GM18520 (cell line): ENCODE measurements at regions not wholly inside any gene's neighbourhood (a gene's known extent, or its start where the extent isn't known, plus 50 kb on each side); places are given as distances from the start of the nearest gene placed in this dataset.

ENCODE experiments used
- ATAC-seq: cut with Tn5 transposase; IDR thresholded peaks from one replicate; pipeline ENCODE4 v1.9.1; 2021; ENCODE audit not compliant: unreplicated experiment

DNA sequence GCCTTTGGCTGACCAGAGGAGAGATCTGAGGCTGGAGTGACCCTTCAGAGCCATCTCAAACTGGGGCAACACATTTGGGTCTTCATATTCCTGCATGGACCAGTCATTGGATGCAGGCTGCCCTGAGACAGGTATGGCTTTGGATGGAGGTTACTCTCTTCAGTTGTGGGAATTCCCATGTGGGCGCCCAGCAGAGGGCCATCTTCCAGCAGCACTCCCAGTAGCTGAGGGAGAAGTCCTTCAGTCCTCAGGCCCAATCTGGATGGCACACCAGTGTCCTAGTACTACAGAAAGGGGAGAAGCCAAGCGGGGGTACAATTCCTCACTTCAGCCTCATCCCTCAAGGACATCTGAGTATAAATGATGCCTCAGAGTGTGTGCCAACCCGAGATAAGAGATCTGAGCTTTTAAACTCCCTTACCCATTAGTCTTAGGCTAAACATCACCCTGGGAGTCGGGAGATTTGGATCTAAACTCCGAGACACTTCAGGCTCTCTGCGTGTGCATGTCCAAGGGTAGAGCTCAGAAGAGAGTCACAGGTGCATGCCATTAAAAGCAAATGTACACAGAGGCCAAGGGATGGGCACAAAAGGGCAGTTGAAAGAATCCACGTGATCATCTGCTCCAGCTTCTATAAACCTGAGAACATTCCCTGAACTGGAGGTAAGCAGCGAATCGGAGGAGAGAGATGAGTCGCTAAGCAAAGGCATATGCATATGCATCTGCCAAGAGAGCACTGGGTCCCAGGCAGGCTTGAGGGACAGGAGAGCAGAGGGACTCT lies 204.6 kb downstream of the CD83 start:
- ATAC-seq, result no peak

DNA sequence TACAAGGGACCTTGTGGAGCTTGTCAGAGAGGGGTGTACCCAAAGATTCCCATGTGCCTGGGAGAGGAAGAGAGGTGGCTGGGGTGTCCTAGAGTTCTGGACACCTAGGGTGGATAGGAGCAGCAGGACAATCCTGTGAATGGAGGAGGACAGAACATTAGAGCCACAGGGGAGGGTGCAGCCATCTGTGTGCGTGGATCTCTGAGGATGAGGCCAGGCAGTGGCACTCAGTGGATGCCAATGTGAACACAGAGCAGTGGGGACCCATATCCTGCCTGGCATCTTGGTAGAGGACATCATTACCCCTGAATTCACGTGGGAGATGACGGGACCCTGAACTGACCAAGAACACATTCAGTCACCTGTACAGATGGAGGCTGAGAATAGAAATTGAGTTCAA lies 205.3 kb downstream of the CD83 start:
- no peak for ATAC-seq

DNA sequence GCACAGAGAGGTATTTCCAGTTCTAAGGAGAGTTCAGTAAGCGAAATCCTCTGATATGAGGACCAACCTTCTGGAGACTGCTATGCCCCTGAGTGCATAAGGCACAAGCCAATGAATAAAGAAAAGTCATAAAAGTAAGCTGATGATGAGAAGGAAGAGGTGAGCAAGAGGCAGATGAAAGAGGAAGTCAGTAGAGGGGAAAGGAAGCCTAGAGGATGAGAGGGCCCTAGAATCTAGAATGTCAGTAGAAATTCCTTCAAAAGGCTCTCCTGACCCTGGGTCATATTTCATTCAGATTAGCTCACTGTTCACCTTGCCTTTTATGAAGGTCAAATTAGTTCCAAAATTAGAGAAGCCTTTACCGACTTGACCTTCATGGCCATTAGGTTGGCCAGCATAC lies 209.2 kb downstream of the CD83 start:
- no peak for ATAC-seq

GRCh38 chr6:14328163-14328562 lies 210.6 kb downstream of the CD83 start:
- ATAC-seq, result no peak

DNA sequence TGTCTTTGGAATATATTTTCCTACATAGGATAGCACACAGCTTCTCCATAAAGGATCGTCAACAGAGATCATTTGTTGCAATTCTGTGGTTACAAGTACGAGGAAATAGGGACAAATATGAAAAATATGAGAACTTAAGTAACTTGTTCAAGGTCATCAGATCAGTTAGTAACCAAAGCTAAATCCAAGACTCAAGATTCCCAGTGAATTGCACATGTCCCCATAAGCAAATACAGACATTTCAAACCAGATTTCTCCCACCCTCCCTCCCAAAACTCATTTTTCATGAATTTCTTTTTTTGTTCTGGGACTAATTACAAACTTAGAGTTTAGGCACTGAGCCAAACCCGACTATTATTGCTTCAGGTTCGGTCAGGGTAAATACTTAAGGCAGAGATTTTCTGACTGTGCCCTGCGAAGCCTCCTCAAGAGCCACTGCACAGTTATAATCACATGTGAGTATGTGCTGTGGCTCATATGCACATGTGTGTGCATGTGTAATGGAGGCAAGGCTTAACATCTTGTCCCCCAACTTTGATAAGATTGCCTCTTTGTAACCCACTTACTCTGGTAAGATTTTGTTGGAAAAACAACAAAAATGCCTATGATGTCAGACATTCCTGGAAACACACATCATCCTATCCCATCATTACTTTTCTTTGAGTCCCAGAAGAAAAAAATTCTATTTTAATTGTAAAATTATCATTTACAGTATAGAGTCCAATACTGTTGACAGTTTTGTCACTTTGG lies 216.2 kb downstream of the CD83 start:
- ATAC-seq, result no peak

GRCh38 chr6:14335071-14335470 lies 217.5 kb downstream of the CD83 start:
- ATAC-seq, result no peak

- ATAC-seq, result no peak
Measured at GRCh38 chr6:14337152-14337551, 219.6 kb downstream of the CD83 start.

- no peak for ATAC-seq
Measured at GRCh38 chr6:14339172-14339571, 221.6 kb downstream of the CD83 start.

GRCh38 chr6:14339711-14340584 lies 222.4 kb downstream of the CD83 start:
- ATAC-seq, result no peak

- ATAC-seq, result no peak
Measured at GRCh38 chr6:14344486-14344885, 226.9 kb downstream of the CD83 start.

- no peak for ATAC-seq
Measured at GRCh38 chr6:14348389-14348788, 230.8 kb downstream of the CD83 start.

DNA sequence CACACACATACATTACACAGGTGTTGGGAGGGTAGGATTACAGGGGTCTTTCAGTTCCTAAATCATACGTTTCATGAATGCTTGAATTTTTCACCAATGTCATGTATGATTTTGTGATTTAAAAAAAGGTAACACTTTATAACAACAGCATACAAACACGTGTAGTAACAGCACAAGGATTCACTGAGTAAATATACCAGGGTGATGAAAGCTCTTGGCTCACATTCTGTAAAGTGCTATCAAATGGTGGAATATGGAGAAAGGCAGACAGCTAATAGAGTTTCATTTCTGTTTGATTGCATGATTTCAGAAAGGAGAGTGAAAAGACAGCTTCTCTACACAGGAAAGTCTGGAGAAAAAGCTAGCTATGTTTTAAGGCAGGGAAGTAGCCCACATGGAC lies 231.9 kb downstream of the CD83 start:
- ATAC-seq, result no peak

DNA sequence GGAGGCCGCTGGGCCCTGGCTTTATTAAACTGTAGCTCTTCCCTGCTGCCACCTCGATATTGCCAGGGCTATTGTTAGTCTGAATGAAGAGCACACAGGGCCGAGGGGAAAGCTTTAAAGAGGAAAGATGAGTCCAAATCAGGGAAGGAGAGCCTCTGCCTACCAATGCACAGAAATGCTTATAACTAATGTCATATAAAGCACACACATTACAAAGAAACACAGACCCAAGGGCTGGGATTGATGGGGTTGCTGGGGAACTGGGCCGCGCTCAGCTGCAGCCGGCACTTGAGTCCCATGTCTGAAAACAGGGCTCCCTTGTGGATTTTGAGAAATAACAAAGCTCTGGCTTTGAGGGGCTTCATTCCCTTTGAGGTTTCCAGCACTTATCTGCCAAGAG lies 232.6 kb downstream of the CD83 start:
- no peak for ATAC-seq

GRCh38 chr6:14353281-14353680 lies 235.7 kb downstream of the CD83 start:
- no peak for ATAC-seq

GRCh38 chr6:14353798-14354197 lies 236.2 kb downstream of the CD83 start:
- ATAC-seq, result no peak

GRCh38 chr6:14354919-14355572 lies 237.5 kb downstream of the CD83 start:
- ATAC-seq, result no peak

GRCh38 chr6:14359438-14359837 lies 241.9 kb downstream of the CD83 start:
- ATAC-seq, result no peak

GRCh38 chr6:14360565-14360964 lies 243.0 kb downstream of the CD83 start:
- no peak for ATAC-seq

GRCh38 chr6:14361297-14361696 lies 243.7 kb downstream of the CD83 start:
- no peak for ATAC-seq

DNA sequence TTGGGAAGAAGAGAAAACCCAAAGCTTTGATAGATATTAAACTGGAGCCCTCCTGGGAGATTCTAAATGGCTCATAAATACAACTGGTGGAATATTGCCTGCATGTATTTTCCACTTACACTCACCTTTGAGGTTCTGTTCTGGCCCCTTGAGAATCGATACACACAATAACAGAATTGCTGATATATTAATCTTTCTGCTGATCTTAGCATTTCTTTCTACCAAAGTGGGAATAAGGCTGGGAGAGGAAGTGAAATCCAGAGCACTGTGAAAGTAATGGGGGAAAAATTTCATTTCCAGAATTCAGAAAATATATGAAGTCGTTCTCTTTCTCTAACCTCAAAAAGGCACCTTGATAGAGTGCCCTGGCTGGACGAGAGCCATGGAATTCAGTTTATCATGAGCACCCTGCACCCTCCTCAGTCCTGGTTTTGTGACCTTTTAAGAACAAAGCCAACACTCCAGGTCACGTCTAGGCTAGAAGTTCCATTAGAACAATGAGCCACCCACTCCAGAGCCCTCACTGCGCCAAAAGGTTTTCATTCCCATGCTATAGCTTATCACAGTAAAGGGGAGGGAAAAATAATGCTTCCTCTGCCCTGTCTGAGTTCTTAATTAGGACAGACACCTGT lies 244.5 kb downstream of the CD83 start:
- ATAC-seq, result no peak

- ATAC-seq, result no peak
Measured at GRCh38 chr6:14364370-14364769, 246.8 kb downstream of the CD83 start.
